GM12878 (cell line): ENCODE measurements at regions not wholly inside any gene's neighbourhood (a gene's known extent, or its start where the extent isn't known, plus 50 kb on each side); places are given as distances from the start of the nearest gene placed in this dataset.

Experiments used
- ATAC-seq: fragments of 200-7000 bp; cut with Tn5 transposase; 3 replicates; pipeline ENCODE4 v1.9.1; 2020; ENCODE audit warnings: mild to moderate bottlenecking, moderate library complexity
- BruUV-seq: library from RNA; stranded (reverse); fragments of 400-500 nt; replicated peaks from 2 replicates; lab custom pipeline; 2021; lab: Mats Ljungman, UMichigan
- CTCF ChIA-PET: fragments of 300-600 bp; sonication (Branson Sonifier 250); formaldehyde crosslinking; extraction: SDS; loops from one replicate; lab custom pipeline; 2021; ENCODE audit warnings: inconsistent platforms; lab: Yijun Ruan, JAX
- POLR2A ChIA-PET: fragments of 350-600 bp; formaldehyde crosslinking; extraction: SDS; loops from one replicate; lab custom pipeline; 2021; ENCODE audit warnings: inconsistent platforms; lab: Charles Lee
- RAD21 ChIA-PET: fragments of 300-600 bp; sonication (Branson Sonifier 250); formaldehyde crosslinking; loops from one replicate; lab custom pipeline; 2023; ENCODE audit warnings: antibody characterized with exemption; ENCODE audit not compliant: unreplicated experiment; lab: Charles Lee
- SMC1A ChIA-PET: fragments of 300-600 bp; sonication (Branson Sonifier 250); formaldehyde crosslinking; loops from one replicate; lab custom pipeline; 2023; ENCODE audit not compliant: unreplicated experiment, uncharacterized antibody; lab: Charles Lee
- DNase-seq: peaks from one replicate; pipeline ENCODE4 v3.0.0-alpha.2; 2011; ENCODE audit warnings: low read depth, low spot score
- FAIRE-seq: peaks from 3 replicates; lab custom pipeline; 2011; peaks lifted over from hg19 to GRCh38; lab: Jason Lieb, UNC
- H2AFZ ChIP-seq: 2 replicates; pipeline ENCODE4 v1.6.0; 2011; ENCODE audit warnings: low read depth, low read length, control low read depth; ENCODE audit not compliant: control insufficient read depth
- H3K27ac ChIP-seq: 2 replicates; pipeline ENCODE4 v1.5.1; 2011; ENCODE audit warnings: control low read depth; ENCODE audit not compliant: control insufficient read depth, insufficient read depth
- H3K27me3 ChIP-seq, 2 experiments: replicated peaks in 1 of 2; 2 replicates each; pipeline versions ENCODE4 v1.6.0 to v1.6.1; 2011; ENCODE audit warnings: low read length in 1 of 2; ENCODE audit not compliant: control insufficient read depth in 2 of 2, insufficient read depth in 2 of 2
- H3K36me3 ChIP-seq, 2 experiments: 2 replicates each; pipeline ENCODE4 v1.5.1; 2011; ENCODE audit warnings: low read length in 1 of 2; ENCODE audit not compliant: control insufficient read depth in 2 of 2, insufficient read depth in 2 of 2
- H3K4me1 ChIP-seq: 2 replicates; pipeline ENCODE4 v1.6.1; 2011; ENCODE audit warnings: mild to moderate bottlenecking, low read length, moderate library complexity, mixed read lengths; ENCODE audit not compliant: control insufficient read depth, insufficient read depth
- H3K4me2 ChIP-seq: 2 replicates; pipeline ENCODE4 v1.6.0; 2011; ENCODE audit warnings: control low read depth; ENCODE audit not compliant: control insufficient read depth, insufficient read depth
- H3K4me3 ChIP-seq: fragments of 200-600 bp; sonication (generic); 2 replicates; pipeline ENCODE4 v1.5.1; 2016
- H3K79me2 ChIP-seq: 2 replicates; pipeline ENCODE4 v1.6.0; 2011; ENCODE audit warnings: low read length; ENCODE audit not compliant: control insufficient read depth, insufficient read depth
- H3K9ac ChIP-seq: 2 replicates; pipeline ENCODE4 v1.8.0; 2011; ENCODE audit warnings: low read length, control low read depth, mixed read lengths; ENCODE audit not compliant: control insufficient read depth, insufficient read depth
- H3K9me3 ChIP-seq: replicated peaks from 3 replicates; pipeline ENCODE4 v1.5.1; 2011; ENCODE audit warnings: mild to moderate bottlenecking, low read length; ENCODE audit not compliant: control insufficient read depth, insufficient read depth
- H4K20me1 ChIP-seq: 2 replicates; pipeline ENCODE4 v1.6.0; 2011; ENCODE audit not compliant: control insufficient read depth, insufficient read depth
- ELK1 ChIP-seq: IDR thresholded peaks from 2 replicates; pipeline ENCODE4 v1.6.1; 2012; ENCODE audit warnings: low read depth, low read length, improper control_type of control experiment
- GABPA ChIP-seq: IDR thresholded peaks from 2 replicates; pipeline ENCODE4 v1.6.1; 2014; ENCODE audit warnings: antibody characterized with exemption, low read depth, mild to moderate bottlenecking, inconsistent platforms
- MLLT1 ChIP-seq: fragments of 450-650 bp; IDR thresholded peaks from 2 replicates; pipeline ENCODE4 v1.6.1; 2016; ENCODE audit warnings: mild to moderate bottlenecking
- NR2F1 ChIP-seq: fragments of 450-650 bp; conservative IDR thresholded peaks from 2 replicates; pipeline ENCODE4 v1.6.1; 2017; ENCODE audit warnings: mild to moderate bottlenecking
- PAX5 ChIP-seq: IDR thresholded peaks from 2 replicates; pipeline ENCODE4 v1.6.1; 2011; ENCODE audit warnings: low read depth, low read length, borderline replicate concordance
- POLR2AphosphoS5 ChIP-seq: IDR thresholded peaks from 2 replicates; pipeline ENCODE4 v1.6.1; 2011; ENCODE audit warnings: mild to moderate bottlenecking, low read length, inconsistent platforms
- SREBF1 ChIP-seq: IDR thresholded peaks from 2 replicates; pipeline ENCODE4 v1.6.1; 2012; ENCODE audit warnings: mild to moderate bottlenecking, low read length
- STAT3 ChIP-seq: IDR thresholded peaks from 2 replicates; pipeline ENCODE4 v1.6.1; 2011; ENCODE audit warnings: low read depth, low read length, improper control_type of control experiment
- SUZ12 ChIP-seq: fragments of 200-600 bp; sonication (generic); IDR thresholded peaks from one replicate; pipeline ENCODE4 v1.6.1; 2018; ENCODE audit warnings: antibody characterized with exemption, mild to moderate bottlenecking; ENCODE audit not compliant: unreplicated experiment
- WGBS: methylation state at CpG from one replicate; pipeline ENCODE4 v1.1.6; 2016; ENCODE audit warnings: low lambda C conversion rate; ENCODE audit not compliant: insufficient replicate concordance, insufficient coverage; ENCODE audit errors: missing lambda C conversion rate; 5-methylcytosine and 5-hydroxymethylcytosine counted together
- in situ Hi-C: fragments of 300-500 bp; cut with MboI; formaldehyde crosslinking; loops from 9 replicates; pipeline ENCODE4 v1.14.3; 2018; ENCODE audit warnings: mixed read lengths
- intact Hi-C: fragments of 100-400 bp; cut with micrococcal nuclease; formaldehyde crosslinking; loops from one replicate; pipeline ENCODE4 v1.14.2; 2022; ENCODE audit not compliant: unreplicated experiment
- TF ChIP-seq, protein P1 (sequence below): fragments of 450-650 bp; IDR thresholded peaks from 2 replicates; pipeline ENCODE4 v1.6.1; 2018; ENCODE audit warnings: mild to moderate bottlenecking, low read depth, moderate library complexity; ENCODE audit not compliant: partially characterized antibody
- TF ChIP-seq, protein P2 (sequence below): fragments of 450-650 bp; IDR thresholded peaks from 2 replicates; pipeline ENCODE4 v1.6.1; 2016; ENCODE audit warnings: mild to moderate bottlenecking

DNA sequence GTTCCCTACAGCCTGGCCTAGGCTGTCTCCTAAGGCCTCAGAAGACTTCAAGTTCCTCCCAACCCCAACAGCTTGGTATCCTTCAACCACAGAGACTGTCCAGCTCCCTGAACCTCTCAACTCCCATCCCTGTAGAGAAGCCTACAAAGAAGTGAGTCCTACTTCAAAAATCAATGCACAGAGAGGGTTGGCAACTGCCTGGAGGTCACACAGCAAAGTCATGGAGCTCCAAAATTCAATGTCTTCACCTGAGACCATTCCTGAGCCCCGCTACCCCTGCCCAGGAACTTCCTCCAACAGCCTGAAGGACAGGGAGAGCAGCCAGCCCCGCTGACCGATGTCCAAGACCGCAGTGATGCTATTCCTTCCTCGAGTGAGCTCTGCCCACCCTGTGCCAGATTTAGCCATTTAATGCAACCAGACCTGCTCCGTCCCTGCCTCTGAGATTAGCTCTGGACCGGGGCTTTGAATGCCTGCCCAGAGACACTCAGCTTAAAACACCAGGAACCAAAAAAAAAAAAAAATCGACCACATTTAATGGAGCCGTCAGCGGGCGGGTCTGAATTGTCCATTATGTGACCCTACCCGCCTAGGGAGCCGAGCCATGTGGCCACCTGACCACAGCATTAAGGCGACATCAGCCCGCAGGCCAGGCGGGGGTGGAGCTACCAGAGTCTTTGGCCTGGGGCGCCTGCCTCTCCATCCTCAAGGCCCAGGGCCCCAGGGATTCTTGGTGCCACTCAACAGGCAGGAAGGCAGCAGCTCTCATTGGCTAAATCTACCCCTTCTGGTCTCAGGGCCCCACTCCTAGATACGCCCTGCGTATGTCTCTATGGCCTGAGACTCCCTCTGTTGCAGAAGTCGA, 148.6 kb downstream of the SYF2 start:
- ATAC-seq (no peak), DNase-seq (no peak), FAIRE-seq (no peak)
- Histone ChIP-seq H2AFZ (no peak overlapping the region), H3K36me3 (no peaks in the 10 kb centered on the region), H3K4me3 (no peak overlapping the region), H3K9ac (no peak overlapping the region), H3K79me2 (no peaks in the 10 kb centered on the region), H3K27ac (no peak overlapping the region), H4K20me1 (no peaks in the 10 kb centered on the region), H3K4me2 (no peak overlapping the region), H3K4me1 (peaks cover 5% of the 10 kb centered on the region; the same call in 1 of the 2 replicates), H3K9me3 (no peaks in the 10 kb centered on the region), H3K27me3 (peaks cover 0 to 3% of the 10 kb centered on the region in 2 experiments; a peak in 2 of 4 replicates)
- ChIA-PET POLR2A (interaction anchor here (0.7 kb wide), 1 partner anchor 1151 kb away, joined by 4 read pairs; no protein-coding TSS in a partner anchor), SMC1A (no interaction called here), RAD21 (interaction anchor here (0.6 kb wide), 1 partner anchor 704 kb away, joined by 3 read pairs; no protein-coding TSS in a partner anchor), CTCF (interaction anchor here (0.6 kb wide), 2 partner anchors 113 to 119 kb away, joined by 3 to 5 read pairs; no protein-coding TSS in a partner anchor)
- WGBS: 45% methylated on average over 20 of the region's 20 CpGs
- intact Hi-C loops (no loop called here), in situ Hi-C loops (no loop called here)
- TF ChIP-seq GABPA: no peak
- TF ChIP-seq, protein P1, sequence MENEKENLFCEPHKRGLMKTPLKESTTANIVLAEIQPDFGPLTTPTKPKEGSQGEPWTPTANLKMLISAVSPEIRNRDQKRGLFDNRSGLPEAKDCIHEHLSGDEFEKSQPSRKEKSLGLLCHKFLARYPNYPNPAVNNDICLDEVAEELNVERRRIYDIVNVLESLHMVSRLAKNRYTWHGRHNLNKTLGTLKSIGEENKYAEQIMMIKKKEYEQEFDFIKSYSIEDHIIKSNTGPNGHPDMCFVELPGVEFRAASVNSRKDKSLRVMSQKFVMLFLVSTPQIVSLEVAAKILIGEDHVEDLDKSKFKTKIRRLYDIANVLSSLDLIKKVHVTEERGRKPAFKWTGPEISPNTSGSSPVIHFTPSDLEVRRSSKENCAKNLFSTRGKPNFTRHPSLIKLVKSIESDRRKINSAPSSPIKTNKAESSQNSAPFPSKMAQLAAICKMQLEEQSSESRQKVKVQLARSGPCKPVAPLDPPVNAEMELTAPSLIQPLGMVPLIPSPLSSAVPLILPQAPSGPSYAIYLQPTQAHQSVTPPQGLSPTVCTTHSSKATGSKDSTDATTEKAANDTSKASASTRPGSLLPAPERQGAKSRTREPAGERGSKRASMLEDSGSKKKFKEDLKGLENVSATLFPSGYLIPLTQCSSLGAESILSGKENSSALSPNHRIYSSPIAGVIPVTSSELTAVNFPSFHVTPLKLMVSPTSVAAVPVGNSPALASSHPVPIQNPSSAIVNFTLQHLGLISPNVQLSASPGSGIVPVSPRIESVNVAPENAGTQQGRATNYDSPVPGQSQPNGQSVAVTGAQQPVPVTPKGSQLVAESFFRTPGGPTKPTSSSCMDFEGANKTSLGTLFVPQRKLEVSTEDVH: no peak
- no peak for TF ChIP-seq POLR2AphosphoS5
- TF ChIP-seq, protein P2, sequence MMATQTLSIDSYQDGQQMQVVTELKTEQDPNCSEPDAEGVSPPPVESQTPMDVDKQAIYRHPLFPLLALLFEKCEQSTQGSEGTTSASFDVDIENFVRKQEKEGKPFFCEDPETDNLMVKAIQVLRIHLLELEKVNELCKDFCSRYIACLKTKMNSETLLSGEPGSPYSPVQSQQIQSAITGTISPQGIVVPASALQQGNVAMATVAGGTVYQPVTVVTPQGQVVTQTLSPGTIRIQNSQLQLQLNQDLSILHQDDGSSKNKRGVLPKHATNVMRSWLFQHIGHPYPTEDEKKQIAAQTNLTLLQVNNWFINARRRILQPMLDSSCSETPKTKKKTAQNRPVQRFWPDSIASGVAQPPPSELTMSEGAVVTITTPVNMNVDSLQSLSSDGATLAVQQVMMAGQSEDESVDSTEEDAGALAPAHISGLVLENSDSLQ: no peak
- TF ChIP-seq ELK1: no peak
- TF ChIP-seq SREBF1: no peak
- TF ChIP-seq NR2F1: no peak
- no peak for TF ChIP-seq MLLT1
- no peak for TF ChIP-seq SUZ12
- TF ChIP-seq PAX5: no peak
- no peak for TF ChIP-seq STAT3
- BruUV-seq: no TSS peak
